SJCRH30 (cell line): ENCODE measurements at regions not wholly inside any gene's neighbourhood (a gene's known extent, or its start where the extent isn't known, plus 50 kb on each side); places are given as distances from the start of the nearest gene placed in this dataset.

ENCODE experiments used
- DNase-seq, 2 experiments: peaks; one replicate each; pipeline ENCODE4 v3.0.0-alpha.2; 2015 to 2020
- H3K27ac ChIP-seq: fragments of 250-450 bp; sonication (Bioruptor Pico); 2 replicates; pipeline ENCODE4 v1.5.1; 2020; ENCODE audit warnings: mild to moderate bottlenecking, moderate library complexity
- H3K27me3 ChIP-seq: fragments of 250-450 bp; sonication (Bioruptor Pico); 2 replicates; pipeline ENCODE4 v1.5.1; 2020; ENCODE audit warnings: mild to moderate bottlenecking, moderate library complexity
- H3K36me3 ChIP-seq: fragments of 250-450 bp; sonication (Bioruptor Pico); 2 replicates; pipeline ENCODE4 v1.5.1; 2020; ENCODE audit warnings: mild to moderate bottlenecking, moderate library complexity
- H3K4me1 ChIP-seq: fragments of 250-450 bp; sonication (Bioruptor Pico); 2 replicates; pipeline ENCODE4 v1.5.1; 2020; ENCODE audit warnings: mild to moderate bottlenecking, moderate library complexity
- H3K4me3 ChIP-seq: fragments of 250-450 bp; sonication (Bioruptor Pico); 2 replicates; pipeline ENCODE4 v1.5.1; 2020; ENCODE audit warnings: mild to moderate bottlenecking, moderate library complexity
- H3K9me3 ChIP-seq: fragments of 250-450 bp; sonication (Bioruptor Pico); replicated peaks from 2 replicates; pipeline ENCODE4 v1.5.1; 2020; ENCODE audit warnings: mild to moderate bottlenecking, moderate library complexity

DNA sequence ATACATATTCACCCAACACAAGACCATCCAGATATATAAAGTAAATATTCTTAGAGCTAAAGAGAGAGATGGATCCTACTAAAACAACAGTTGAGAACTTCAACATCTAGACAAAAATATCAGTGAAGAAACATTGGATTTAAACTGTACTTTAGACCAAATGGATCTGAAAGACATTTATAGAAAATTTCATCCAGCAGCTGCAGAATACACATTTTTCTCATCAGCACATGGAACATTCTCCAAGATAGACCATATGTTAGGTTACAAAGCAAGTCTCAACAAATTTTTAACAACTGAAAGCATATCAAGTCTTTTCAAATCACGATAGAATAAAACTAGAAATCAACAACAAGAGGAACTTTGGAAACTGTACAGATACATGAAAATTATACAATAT, 369.0 kb upstream of the CCDC54 start:
- Histone ChIP-seq H3K4me3 (no peak overlapping the region), H3K27me3 (no peaks in the 10 kb centered on the region), H3K4me1 (no peaks in the 10 kb centered on the region), H3K9me3 (no peaks in the 10 kb centered on the region), H3K27ac (no peak overlapping the region), H3K36me3 (no peaks in the 10 kb centered on the region)
- no peak for DNase-seq

DNA sequence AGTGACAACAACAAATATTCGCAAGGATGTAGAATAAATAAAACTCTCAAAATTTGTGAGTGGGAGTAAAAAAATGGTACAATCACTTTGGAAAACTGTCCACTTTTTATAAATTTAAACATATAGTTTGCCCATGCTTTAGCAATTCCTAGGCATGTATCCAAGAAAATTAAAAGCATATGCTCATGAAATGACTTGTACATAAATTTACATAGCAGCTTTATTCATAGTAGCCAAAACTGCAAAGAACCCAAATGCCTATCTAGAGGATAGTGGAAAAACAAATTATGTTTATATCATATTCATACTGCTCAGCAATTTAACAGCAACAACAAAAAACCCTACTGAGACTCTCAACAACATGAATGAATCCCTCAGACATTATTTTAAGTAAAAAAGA, 363.6 kb upstream of the CCDC54 start:
- no peaks in the 10 kb centered on the region for H3K27me3 ChIP-seq
- DNase-seq = no peak
- H3K36me3 ChIP-seq = no peaks in the 10 kb centered on the region
- H3K9me3 ChIP-seq = no peaks in the 10 kb centered on the region
- no peaks in the 10 kb centered on the region for H3K4me1 ChIP-seq
- no peak overlapping the region for H3K27ac ChIP-seq
- H3K4me3 ChIP-seq = no peak overlapping the region

DNA sequence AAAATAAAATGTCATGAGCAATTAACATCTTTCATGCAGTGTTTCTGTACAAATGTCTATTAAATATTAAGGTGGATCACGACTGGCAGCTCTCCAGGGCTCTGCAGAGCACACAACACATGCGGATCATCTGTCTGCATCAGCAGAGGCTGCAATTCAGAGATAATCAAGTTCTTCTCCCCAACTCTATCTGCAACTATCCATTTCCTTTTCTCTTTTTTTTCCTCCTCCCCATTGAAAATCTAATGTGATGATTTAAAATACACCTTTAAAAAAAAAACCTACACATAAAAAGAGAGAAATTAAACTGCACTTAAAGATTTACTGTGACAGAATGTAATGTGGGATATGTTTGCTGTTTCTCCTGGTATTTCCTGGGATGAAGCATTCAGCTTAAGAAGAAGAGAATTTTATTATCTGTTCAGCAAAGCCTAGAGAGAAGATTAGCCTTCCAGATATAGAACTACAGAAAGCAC, 352.6 kb upstream of the CCDC54 start:
- Histone ChIP-seq H3K36me3 (no peaks in the 10 kb centered on the region), H3K27ac (no peak overlapping the region)

DNA sequence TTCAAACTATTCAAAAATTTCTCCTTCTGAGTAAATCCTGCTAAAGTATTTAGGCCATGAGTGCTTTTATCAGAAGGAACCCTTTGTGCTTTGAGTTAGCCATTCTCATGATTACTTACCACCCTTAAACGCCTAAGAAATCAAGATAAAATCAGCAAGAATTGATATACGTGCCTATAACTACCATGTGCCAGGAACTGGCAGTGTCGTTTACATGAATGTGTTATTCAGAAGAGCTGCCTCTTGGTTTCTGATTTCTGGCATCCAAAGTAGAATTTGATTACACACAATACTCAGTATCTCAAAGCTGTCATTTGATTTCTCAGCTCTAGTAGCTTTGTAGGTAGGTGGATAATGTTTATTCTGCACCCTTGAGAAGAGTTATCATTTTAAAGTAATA, 351.3 kb upstream of the CCDC54 start:
- no peaks in the 10 kb centered on the region for H3K4me1 ChIP-seq
- DNase-seq = no peak
- no peak overlapping the region for H3K4me3 ChIP-seq
- no peaks in the 10 kb centered on the region for H3K27me3 ChIP-seq
- no peak overlapping the region for H3K27ac ChIP-seq
- H3K36me3 ChIP-seq = no peaks in the 10 kb centered on the region
- H3K9me3 ChIP-seq = no peaks in the 10 kb centered on the region

More for the DNA sequence above, 352.6 kb upstream of the CCDC54 start:
- Histone ChIP-seq H3K27me3 (no peaks in the 10 kb centered on the region), H3K4me3 (no peak overlapping the region), H3K9me3 (no peaks in the 10 kb centered on the region), H3K4me1 (no peaks in the 10 kb centered on the region)
- DNase-seq = no peak

DNA sequence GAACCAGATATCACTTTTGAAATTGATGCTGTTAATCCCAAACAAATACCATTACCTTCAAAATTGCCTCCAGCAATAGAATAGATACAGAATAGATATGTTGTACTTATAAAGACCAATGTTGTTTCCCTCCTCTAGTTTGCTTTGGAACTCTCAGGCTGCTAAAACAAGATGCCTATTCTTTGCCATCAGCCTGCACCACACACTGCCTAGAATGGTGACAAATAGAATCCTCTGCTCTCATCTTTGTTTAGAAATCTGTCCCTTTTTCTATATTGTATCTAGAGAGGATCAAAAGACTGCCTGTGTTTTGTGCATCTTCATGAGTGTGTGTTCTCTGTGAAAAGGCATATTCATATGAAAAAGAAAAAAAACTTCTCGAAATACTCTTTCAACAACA, 349.2 kb upstream of the CCDC54 start:
- Histone ChIP-seq H3K9me3 (no peaks in the 10 kb centered on the region), H3K36me3 (no peaks in the 10 kb centered on the region), H3K27ac (no peak overlapping the region), H3K4me1 (no peaks in the 10 kb centered on the region), H3K27me3 (no peaks in the 10 kb centered on the region), H3K4me3 (no peak overlapping the region)
- DNase-seq = no peak

DNA sequence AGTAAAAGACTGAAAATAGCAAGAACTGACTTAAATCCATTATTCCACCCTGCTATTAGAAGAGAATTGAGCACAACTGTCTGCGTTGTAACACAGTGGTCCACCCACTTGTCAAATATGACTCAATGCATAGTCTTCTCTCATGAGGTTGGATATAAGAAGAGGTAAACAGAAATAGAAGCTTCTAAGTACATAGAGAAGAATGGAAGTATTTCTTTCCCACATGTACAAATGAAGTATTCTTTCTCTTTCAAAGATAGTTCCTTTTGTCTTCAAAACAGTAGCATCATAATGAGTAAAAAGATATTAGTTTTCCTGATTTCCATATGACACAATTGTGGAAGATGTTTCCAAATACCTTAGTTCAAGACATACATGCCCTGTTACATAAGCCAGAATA, 348.6 kb upstream of the CCDC54 start:
- Histone ChIP-seq H3K4me1 (no peaks in the 10 kb centered on the region), H3K27ac (no peak overlapping the region), H3K27me3 (no peaks in the 10 kb centered on the region), H3K4me3 (no peak overlapping the region), H3K36me3 (no peaks in the 10 kb centered on the region), H3K9me3 (no peaks in the 10 kb centered on the region)
- no peak for DNase-seq

DNA sequence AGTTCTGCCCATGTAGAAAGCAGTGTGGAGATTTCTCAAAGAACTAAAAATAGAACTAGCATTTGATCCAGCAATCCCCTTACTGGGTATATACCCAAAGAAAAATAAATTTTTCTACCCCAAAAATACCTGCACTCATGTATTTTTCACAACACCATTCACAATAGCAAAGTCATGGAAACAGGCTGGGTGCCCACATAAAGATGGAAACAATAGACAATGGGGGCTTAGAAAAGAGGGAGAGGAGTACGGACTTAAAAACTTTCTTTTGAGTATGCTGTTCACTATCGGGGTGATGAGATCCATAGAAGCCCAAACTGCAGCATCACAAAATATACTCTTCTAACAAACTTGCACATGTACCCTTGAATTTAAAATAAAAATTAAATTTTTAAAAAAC, 345.1 kb upstream of the CCDC54 start:
- Histone ChIP-seq H3K27ac (no peak overlapping the region), H3K27me3 (no peaks in the 10 kb centered on the region), H3K36me3 (no peaks in the 10 kb centered on the region), H3K9me3 (0 out of 2 replicates have a peak, but pooled peaks cover 3% of the 10 kb centered on the region), H3K4me3 (no peak overlapping the region), H3K4me1 (no peaks in the 10 kb centered on the region)
- no peak for DNase-seq

DNA sequence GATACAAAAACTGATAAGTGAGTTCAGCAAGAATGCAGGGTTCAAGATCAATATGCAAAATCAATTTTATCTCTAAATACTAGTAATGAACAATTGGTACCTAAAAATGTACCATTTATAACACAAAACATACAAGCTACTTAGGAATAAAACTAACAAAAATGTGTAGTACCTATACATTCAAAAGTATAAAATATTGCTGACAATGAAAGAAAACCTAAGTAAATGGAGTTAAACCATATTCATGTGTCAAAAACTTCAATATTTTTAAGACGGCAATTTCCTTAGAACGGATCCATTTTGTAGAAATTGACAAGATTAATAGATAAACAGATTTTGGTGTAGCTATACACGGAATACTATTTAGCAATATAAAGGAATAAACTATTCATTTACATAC, 343.1 kb upstream of the CCDC54 start:
- Histone ChIP-seq H3K27me3 (no peaks in the 10 kb centered on the region), H3K9me3 (0 out of 2 replicates have a peak, but pooled peaks cover 5% of the 10 kb centered on the region), H3K4me1 (no peaks in the 10 kb centered on the region), H3K36me3 (no peaks in the 10 kb centered on the region), H3K27ac (no peak overlapping the region), H3K4me3 (no peak overlapping the region)
- no peak for DNase-seq

DNA sequence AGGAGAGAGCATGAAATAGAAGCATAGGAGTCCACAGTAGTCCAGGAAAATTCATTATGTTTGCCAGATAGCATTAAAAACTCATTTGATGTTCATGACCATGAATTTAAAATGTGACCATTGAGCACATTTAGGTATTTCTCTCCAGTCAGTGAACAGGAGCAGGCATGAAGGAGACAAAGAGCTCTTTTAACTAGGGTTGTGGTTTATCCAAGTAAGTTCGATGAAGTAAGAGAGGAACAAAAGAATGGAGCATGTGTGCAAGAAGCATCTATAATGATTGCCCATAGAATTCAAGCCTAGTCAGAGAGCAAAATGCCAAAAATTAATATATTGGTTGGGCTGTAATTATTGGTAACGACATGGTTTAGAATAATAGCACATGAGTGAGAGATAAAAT, 342.1 kb upstream of the CCDC54 start:
- 0 out of 2 replicates have a peak, but pooled peaks cover 5% of the 10 kb centered on the region for H3K9me3 ChIP-seq
- H3K4me1 ChIP-seq = no peaks in the 10 kb centered on the region
- no peaks in the 10 kb centered on the region for H3K27me3 ChIP-seq
- DNase-seq = no peak
- no peak overlapping the region for H3K4me3 ChIP-seq
- no peak overlapping the region for H3K27ac ChIP-seq
- no peaks in the 10 kb centered on the region for H3K36me3 ChIP-seq

DNA sequence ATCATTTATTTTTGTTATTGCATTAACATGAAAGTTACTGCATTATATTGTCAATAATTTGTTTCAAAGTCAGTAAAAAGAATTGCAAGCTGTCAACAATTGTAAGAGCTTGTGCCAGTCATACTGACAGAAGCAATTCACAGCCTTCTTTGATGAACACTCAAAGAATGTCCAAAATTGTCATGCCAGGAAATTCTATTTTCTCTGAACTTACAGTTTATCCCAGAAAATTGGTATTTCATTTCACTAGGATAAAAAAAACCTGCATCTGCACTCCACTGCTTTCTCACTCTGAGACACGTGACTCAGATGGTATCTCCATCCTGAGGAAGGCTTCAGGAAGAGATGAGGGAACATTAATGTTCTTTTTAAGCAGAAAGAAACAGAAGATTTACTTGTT, 332.6 kb upstream of the CCDC54 start:
- no peaks in the 10 kb centered on the region for H3K27me3 ChIP-seq
- H3K36me3 ChIP-seq = no peaks in the 10 kb centered on the region
- no peak overlapping the region for H3K27ac ChIP-seq
- H3K9me3 ChIP-seq = no peaks in the 10 kb centered on the region
- no peak for DNase-seq
- H3K4me1 ChIP-seq = no peaks in the 10 kb centered on the region
- H3K4me3 ChIP-seq = no peak overlapping the region

DNA sequence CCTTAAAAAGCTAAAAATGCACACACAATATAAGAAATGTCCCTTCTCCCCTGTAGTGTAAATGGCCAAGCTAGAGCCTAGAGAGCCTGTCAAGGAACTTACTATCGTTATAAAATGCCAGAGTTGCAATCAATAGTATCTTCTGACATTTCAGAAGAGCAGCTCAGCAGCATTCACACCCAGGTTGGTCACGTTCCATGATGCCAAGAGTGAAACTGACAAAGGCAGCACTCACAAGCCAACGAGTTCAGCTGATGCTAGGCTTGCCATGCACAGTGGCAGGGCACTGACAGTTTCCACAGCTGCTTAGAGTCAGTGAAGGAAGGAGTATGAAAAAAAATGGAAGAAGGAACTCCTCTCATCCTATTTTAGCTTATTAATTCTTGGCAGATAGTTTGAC, 331.4 kb upstream of the CCDC54 start:
- H3K27me3 ChIP-seq = no peaks in the 10 kb centered on the region
- DNase-seq = no peak
- H3K4me1 ChIP-seq = no peaks in the 10 kb centered on the region
- H3K36me3 ChIP-seq = no peaks in the 10 kb centered on the region
- H3K4me3 ChIP-seq = no peak overlapping the region
- no peak overlapping the region for H3K27ac ChIP-seq
- no peaks in the 10 kb centered on the region for H3K9me3 ChIP-seq

DNA sequence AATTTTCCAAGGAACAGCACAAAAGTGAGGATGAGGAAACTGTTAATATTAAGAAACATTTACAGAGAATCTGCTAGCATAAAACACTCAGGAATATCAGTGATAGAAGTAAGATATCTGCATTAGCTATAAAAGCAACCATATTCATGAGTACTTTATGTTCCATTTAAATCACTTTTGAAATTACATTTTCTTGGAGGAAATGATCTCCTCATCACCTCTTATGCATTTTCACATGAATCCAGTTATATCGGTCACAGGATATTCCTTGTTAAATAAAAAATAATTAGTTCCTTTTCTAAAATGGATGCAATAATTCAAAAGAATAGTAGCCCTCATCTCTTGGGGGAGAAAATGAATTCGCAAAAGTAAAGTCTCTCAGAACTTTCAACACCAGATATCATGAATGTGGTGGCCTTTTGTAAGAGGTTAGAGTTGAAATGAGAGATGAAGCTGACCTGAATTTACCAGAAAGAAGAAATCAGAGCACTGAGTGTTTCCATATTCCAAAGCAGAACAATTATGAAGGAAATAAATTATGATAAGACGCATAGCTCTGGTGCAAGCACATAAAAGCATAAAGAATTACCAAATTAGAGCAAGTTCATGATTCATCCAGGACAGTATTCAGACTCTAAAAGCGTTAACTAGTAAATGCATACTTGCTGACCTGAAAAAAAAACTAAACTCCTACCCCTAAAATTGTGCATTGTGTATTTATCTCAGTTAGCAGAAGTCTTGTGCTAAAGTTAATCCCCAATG, 321.9 kb upstream of the CCDC54 start:
- no peaks in the 10 kb centered on the region for H3K9me3 ChIP-seq
- no peak overlapping the region for H3K27ac ChIP-seq
- H3K4me1 ChIP-seq = no peaks in the 10 kb centered on the region
- DNase-seq = no peak
- H3K27me3 ChIP-seq = no peaks in the 10 kb centered on the region
- no peaks in the 10 kb centered on the region for H3K36me3 ChIP-seq
- H3K4me3 ChIP-seq = no peak overlapping the region

DNA sequence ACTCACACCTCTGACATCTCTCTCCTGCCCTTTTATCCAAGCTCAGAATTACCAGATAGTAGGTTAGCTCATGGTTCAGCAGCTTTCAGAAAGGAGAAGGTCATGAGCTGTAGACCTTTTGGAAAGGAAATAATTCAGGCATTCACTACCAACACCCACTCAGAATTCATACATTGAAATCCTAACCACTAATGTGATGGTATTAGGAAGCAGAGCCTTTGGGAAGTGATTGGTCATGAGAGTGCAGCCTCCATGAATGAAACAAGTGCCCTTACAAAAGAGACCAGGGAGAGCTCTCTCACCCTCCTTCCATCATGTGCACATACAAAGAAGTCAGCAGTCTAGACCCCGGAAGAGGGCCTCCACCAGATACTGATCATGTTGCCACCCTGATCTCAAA, 315.8 kb upstream of the CCDC54 start:
- H3K9me3 ChIP-seq = no peaks in the 10 kb centered on the region
- no peaks in the 10 kb centered on the region for H3K36me3 ChIP-seq
- no peaks in the 10 kb centered on the region for H3K27me3 ChIP-seq
- DNase-seq = no peak
- H3K4me1 ChIP-seq = peaks cover 9% of the 10 kb centered on the region
- no peak overlapping the region for H3K27ac ChIP-seq
- H3K4me3 ChIP-seq = no peak overlapping the region

DNA sequence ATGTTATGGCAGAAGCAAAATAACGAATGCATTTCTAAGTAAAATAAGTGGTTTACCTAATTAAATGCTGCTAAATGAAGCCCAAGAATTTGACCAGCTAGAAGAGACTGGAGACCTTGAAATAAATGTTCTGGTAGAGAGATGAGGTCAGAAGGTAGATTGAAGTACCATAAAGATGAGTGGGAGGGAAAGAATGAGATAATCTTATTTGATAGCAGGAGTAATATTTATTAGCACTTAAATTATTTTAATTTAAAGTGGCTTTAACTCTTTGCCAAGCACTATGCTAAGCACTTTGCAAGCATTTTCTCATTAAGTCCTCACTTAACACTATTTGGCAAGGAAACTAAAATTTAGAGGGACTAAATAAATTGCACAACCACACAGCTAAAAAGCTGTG, 314.9 kb upstream of the CCDC54 start:
- no peaks in the 10 kb centered on the region for H3K9me3 ChIP-seq
- peaks cover 9% of the 10 kb centered on the region for H3K4me1 ChIP-seq
- no peaks in the 10 kb centered on the region for H3K36me3 ChIP-seq
- no peaks in the 10 kb centered on the region for H3K27me3 ChIP-seq
- H3K4me3 ChIP-seq = no peak overlapping the region
- no peak overlapping the region for H3K27ac ChIP-seq
- DNase-seq = no peak

DNA sequence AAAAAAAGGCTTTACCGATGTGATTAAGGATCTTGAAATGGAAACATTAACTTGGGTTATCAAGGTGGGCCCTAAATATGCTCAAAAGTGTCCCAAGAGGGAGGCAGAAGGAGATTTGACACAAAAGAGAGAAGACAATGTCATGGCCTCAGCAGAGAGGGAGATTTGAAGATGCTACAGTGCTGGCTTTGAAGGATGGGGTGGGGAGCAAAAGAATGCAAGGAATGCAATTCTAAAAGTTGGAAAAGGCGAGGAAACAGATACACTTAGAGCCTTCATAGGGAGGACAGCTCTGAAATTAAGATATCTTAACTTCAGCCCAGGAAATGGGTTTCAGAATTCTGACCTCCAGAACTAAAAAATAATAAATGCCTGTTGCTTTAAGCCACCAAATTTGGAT, 314.5 kb upstream of the CCDC54 start:
- DNase-seq = no peak
- Histone ChIP-seq H3K36me3 (no peaks in the 10 kb centered on the region), H3K9me3 (no peaks in the 10 kb centered on the region), H3K27ac (no peak overlapping the region), H3K4me1 (peaks cover 9% of the 10 kb centered on the region), H3K4me3 (no peak overlapping the region), H3K27me3 (no peaks in the 10 kb centered on the region)

DNA sequence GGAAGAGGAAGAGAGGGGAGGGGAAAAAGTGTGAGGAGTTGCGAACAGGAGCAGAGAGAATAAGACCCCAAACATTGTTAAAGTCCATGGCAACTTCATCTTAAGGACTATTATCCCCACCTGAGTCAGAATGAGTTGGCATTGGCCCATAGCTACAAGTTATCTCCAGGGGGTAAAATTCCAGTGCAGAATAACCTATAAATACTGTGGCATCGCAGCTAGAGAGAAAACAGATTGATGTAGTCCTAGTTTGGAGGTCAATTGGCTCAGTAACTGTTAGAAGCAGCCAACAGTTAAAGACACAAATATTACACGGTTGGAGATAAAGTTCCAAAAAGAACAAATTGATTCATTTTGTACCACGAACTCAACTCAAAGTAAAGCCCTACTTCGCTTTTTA, 313.9 kb upstream of the CCDC54 start:
- Histone ChIP-seq H3K4me1 (peaks cover 9% of the 10 kb centered on the region), H3K27ac (no peak overlapping the region), H3K36me3 (no peaks in the 10 kb centered on the region), H3K9me3 (no peaks in the 10 kb centered on the region), H3K4me3 (no peak overlapping the region), H3K27me3 (no peaks in the 10 kb centered on the region)
- no peak for DNase-seq
